ENCODE measurements at regions not wholly inside any gene's neighbourhood (a gene's known extent, or its start where the extent isn't known, plus 50 kb on each side); places are given as distances from the start of the nearest gene placed in this dataset.

DNA sequence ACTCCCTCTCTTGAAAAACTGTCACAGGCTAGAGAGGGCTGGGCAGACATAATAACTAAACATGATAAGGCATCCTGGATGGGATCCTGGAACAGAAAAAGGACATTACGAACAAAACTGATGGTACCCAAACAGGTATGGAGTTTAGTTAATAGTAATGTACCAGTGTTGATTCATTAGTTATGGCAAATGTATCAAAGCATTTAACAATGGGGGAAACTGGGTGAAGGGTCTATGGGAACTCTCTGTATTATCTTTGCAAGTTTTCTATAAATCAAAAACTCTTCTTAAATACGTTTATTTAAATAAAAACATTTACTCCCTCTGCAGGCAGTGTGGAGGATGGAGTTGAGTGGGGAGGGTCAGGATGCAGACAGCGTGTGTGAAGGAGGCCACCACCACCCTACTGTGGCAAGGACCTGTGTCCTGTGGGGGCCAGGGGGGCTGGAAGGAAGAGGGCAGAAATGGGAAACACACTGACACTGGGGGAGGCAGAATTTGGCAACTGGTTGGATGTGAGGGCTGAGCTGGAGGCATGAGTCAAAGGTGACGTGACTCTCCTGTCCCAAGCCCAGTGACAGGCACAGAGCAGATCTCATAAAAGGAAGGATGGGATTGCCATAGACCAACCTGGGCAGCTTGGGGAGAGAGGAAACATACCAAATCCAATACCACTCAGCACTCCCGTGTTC is 59.6 kb upstream of the ITGA11 start:
- no peak for DNase-seq
- H3K4me1 ChIP-seq (replicated peaks; ENCODE audit: insufficient read depth): no peaks in the 10 kb centered on the region
- no peaks in the 10 kb centered on the region for H4K20me1 ChIP-seq (ENCODE audit: insufficient read depth)
- no peaks in the 10 kb centered on the region for H3K79me2 ChIP-seq (ENCODE audit: low read depth)
- H3K9me3 ChIP-seq (ENCODE audit: insufficient read depth, low read depth): no peaks in the 10 kb centered on the region
- H3K9me2 ChIP-seq (ENCODE audit: insufficient read depth): no peaks in the 10 kb centered on the region
- H3F3A ChIP-seq (ENCODE audit: insufficient read depth, low read depth): no peaks in the 10 kb centered on the region
- ChIA-PET CTCF (no interaction called here), POLR2A (ENCODE audit: unreplicated experiment) (no interaction called here)
- no peak for TF ChIP-seq EZH2 (IDR thresholded peaks at IDR 0.05; ENCODE audit: low read depth)
- TF ChIP-seq, protein P1, sequence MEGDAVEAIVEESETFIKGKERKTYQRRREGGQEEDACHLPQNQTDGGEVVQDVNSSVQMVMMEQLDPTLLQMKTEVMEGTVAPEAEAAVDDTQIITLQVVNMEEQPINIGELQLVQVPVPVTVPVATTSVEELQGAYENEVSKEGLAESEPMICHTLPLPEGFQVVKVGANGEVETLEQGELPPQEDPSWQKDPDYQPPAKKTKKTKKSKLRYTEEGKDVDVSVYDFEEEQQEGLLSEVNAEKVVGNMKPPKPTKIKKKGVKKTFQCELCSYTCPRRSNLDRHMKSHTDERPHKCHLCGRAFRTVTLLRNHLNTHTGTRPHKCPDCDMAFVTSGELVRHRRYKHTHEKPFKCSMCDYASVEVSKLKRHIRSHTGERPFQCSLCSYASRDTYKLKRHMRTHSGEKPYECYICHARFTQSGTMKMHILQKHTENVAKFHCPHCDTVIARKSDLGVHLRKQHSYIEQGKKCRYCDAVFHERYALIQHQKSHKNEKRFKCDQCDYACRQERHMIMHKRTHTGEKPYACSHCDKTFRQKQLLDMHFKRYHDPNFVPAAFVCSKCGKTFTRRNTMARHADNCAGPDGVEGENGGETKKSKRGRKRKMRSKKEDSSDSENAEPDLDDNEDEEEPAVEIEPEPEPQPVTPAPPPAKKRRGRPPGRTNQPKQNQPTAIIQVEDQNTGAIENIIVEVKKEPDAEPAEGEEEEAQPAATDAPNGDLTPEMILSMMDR (conservative IDR thresholded peaks at IDR 0.05): no peak
- intact Hi-C loops (cut with micrococcal nuclease; ENCODE audit: unreplicated experiment): no loop called here
- no peak overlapping the region for H3K4me2 ChIP-seq
- peaks cover 35% of the 10 kb centered on the region for H3K27me3 ChIP-seq (ENCODE audit: insufficient read depth, low read depth)
- no peaks in the 10 kb centered on the region for H3K36me3 ChIP-seq (ENCODE audit: low read depth)
- no peak overlapping the region for H3K27ac ChIP-seq
- H3K4me3 ChIP-seq: no peak overlapping the region
- H2AFZ ChIP-seq: no peak overlapping the region
- BruUV-seq (replicated peaks): no TSS peak

DNA sequence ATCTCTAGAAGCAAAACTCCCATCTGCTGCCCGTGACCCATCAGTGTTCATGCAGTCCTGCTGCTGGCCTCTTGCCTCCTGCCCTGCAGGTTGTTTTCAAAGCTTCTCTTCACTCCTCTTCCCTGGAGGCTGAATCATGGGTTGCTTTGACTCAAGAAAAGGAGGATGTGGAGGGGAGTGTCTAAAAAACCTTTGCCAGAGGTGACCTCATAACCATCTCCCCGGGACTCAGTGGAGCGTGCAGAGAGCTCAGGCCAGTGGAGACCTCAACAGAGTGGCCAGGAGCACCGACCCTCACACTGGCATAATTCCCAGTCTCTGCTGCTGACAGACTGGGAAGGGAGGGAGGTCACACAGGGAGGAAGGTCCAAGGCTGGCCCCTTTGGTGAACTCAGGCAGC is 60.9 kb upstream of the ITGA11 start:
- intact Hi-C loops (cut with micrococcal nuclease; ENCODE audit: unreplicated experiment): no loop called here
- Histone ChIP-seq H3K9me3 (ENCODE audit: insufficient read depth, low read depth) (no peaks in the 10 kb centered on the region), H3F3A (ENCODE audit: insufficient read depth, low read depth) (no peaks in the 10 kb centered on the region), H3K4me2 (no peak overlapping the region), H3K27ac (no peak overlapping the region), H3K27me3 (ENCODE audit: insufficient read depth, low read depth) (peaks cover 32% of the 10 kb centered on the region), H3K4me1 (replicated peaks; ENCODE audit: insufficient read depth) (no peaks in the 10 kb centered on the region), H2AFZ (no peak overlapping the region), H3K36me3 (ENCODE audit: low read depth) (no peaks in the 10 kb centered on the region), H4K20me1 (ENCODE audit: insufficient read depth) (no peaks in the 10 kb centered on the region), H3K9me2 (ENCODE audit: insufficient read depth) (no peaks in the 10 kb centered on the region), H3K4me3 (no peak overlapping the region), H3K79me2 (ENCODE audit: low read depth) (no peaks in the 10 kb centered on the region)
- CTCF ChIA-PET: no interaction called here
- no TSS peak for BruUV-seq (replicated peaks)
- POLR2A ChIA-PET (ENCODE audit: unreplicated experiment): no interaction called here
- DNase-seq: no peak
- no peak for TF ChIP-seq EZH2 (IDR thresholded peaks at IDR 0.05; ENCODE audit: low read depth)
- TF ChIP-seq, protein P1 (conservative IDR thresholded peaks at IDR 0.05): no peak

DNA sequence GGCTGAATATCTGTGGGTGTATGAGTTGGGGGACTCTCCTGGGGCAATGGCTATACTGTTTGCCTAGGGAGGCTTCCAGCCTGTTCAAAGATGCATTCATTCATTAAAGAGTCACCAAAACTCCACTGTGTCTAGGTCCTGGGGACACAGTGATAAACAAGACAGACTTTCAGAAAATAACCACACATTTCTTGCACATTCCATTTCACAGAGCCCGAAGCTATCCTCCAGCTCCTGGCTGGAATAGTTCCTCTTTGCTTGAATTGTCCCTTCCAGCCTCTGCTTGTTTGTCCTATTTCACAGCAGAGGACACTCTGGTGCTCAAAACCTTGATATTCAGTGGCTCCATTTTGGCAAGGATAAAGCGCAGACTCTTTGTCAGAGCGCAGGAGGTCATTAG is 61.7 kb upstream of the ITGA11 start:
- ChIA-PET CTCF (no interaction called here), POLR2A (ENCODE audit: unreplicated experiment) (no interaction called here)
- Histone ChIP-seq H3K9me3 (ENCODE audit: insufficient read depth, low read depth) (no peaks in the 10 kb centered on the region), H4K20me1 (ENCODE audit: insufficient read depth) (no peaks in the 10 kb centered on the region), H3K4me3 (no peak overlapping the region), H3K4me1 (replicated peaks; ENCODE audit: insufficient read depth) (no peaks in the 10 kb centered on the region), H2AFZ (no peak overlapping the region), H3K9me2 (ENCODE audit: insufficient read depth) (no peaks in the 10 kb centered on the region), H3K36me3 (ENCODE audit: low read depth) (no peaks in the 10 kb centered on the region), H3K4me2 (no peak overlapping the region), H3K27me3 (ENCODE audit: insufficient read depth, low read depth) (peaks cover 32% of the 10 kb centered on the region), H3K79me2 (ENCODE audit: low read depth) (no peaks in the 10 kb centered on the region), H3K27ac (no peak overlapping the region), H3F3A (ENCODE audit: insufficient read depth, low read depth) (no peaks in the 10 kb centered on the region)
- DNase-seq: no peak
- intact Hi-C loops (cut with micrococcal nuclease; ENCODE audit: unreplicated experiment): no loop called here
- TF ChIP-seq, protein P1 (conservative IDR thresholded peaks at IDR 0.05): no peak
- no peak for TF ChIP-seq EZH2 (IDR thresholded peaks at IDR 0.05; ENCODE audit: low read depth)
- BruUV-seq (replicated peaks): no TSS peak

Measured in PC-9 (cell line).